ENCODE measurements at regions not wholly inside any gene's neighbourhood (a gene's known extent, or its start where the extent isn't known, plus 50 kb on each side); places are given as distances from the start of the nearest gene placed in this dataset.

GRCh38 chr11:80054582-80055165 is 613.8 kb upstream of the TENM4 start:
- no peak for DNase-seq (ENCODE audit: low spot score)

- no peak for DNase-seq (ENCODE audit: low spot score)
These were observed 607.7 kb upstream of the TENM4 start for GRCh38 chr11:80048513-80048912.

DNA sequence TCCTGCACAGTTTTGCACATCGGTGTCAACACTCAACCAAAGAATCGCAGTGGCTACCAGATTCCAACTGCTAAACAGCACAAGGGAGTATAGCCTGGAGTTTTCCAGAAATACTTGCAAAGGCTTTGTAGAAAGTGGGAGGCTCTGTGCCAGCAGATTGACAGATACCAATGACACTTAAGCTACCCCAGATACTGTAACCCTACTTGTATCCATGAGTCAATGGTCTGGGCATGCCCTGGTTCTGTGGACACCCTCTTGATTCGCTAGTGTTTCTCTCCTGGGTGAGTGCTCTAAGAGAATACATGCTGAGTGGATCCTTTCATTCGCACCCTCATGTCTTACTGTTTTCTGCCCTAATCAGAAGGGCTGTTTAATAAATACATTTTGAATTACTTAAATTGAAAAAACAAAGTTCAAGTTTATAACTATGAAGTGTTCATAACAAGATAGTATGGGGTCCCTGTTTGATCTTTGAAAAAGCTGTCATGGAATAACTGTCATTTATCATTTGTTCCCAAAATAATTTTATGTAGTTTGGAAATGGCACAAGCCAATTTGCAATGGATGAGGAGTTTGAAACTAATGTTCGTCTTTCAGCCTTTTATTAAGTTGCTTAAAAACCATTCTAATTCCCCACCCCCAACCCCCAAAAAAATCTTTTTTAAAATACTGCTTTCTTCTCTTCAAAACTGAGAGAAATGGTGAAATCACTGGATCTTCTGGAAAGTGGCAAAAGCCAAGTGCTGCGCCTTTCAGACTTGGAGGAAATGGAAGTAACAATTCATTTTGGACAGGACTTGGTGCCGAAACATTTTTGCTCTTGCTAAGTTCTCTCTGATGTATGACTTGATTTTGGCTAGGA is 600.5 kb upstream of the TENM4 start:
- no peak for DNase-seq (ENCODE audit: low spot score)

GRCh38 chr11:80034801-80035200 is 594.0 kb upstream of the TENM4 start:
- DNase-seq (ENCODE audit: low spot score): no peak

DNA sequence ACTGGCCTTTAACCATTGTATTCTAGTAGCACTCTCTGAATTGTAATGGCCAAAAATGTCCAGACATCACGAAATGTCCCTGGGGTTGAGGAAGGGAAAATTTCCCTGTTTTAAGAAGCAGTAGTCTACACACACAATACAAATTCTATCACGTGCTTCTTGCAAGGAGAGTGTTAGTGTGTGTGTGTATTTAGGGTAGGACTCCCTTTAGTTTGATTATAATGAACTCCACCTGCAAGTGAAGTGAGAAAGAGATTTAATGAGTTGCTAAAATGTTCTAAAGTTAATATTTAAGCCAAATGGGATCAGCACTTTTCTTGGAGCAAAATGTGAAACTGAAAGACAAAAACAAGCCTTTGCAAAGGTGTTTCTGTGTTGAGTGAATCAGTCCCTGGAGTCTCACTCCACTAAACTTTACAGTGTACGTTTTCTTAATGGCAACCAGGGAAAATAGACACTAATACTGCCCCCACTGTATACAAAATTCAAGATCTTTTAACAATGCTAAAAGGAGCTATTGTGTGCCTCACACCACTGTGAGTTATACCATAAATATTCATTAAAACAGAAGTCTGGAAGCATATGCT is 590.3 kb upstream of the TENM4 start:
- no peak for DNase-seq (ENCODE audit: low spot score)

DNA sequence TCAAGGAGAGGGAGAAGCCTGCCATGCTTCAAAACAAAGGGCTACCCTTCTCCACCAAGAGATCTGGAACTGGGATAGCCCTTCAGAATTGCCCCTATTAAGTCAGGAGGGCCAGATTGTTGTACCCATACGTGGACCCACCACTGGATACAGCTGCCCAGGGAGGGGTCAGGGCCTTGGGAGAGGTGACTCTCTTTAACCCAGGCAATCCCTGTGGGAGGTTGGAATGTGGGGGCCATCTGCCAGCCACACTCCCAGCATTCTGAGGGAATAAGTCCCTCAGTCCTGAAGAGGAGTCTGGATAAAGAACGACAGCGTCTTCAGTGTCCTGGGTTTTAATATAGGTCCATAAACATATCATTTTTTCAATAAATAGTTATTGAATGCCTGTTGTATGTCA is 588.2 kb upstream of the TENM4 start:
- DNase-seq (ENCODE audit: low spot score): no peak

GRCh38 chr11:80024119-80024518 is 583.3 kb upstream of the TENM4 start:
- DNase-seq (ENCODE audit: low spot score): no peak

- DNase-seq (ENCODE audit: low spot score): no peak
These were observed 582.6 kb upstream of the TENM4 start for GRCh38 chr11:80023386-80023785.

- no peak for DNase-seq (ENCODE audit: low spot score)
These were observed 569.7 kb upstream of the TENM4 start for GRCh38 chr11:80010536-80010935.

DNA sequence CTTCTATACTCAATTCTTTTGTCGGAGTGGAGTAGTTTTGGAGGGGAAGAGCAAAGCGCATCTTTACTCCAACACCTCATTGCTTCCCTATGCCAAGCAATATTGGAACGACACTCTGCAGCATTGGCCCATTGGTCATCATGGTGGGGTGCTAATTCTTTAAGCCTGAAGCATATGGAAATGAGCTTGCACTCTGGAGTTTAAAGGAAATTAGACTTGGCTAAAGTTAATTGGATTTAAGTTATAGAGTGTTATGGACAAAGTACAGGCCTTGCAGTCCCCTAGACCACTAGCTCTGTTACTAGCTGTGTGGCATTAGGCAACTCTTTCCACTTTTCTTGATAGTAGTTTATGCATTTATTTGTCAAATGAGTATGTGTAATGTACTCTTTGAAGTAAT is 568.3 kb upstream of the TENM4 start:
- no peak for DNase-seq (ENCODE audit: low spot score)

DNA sequence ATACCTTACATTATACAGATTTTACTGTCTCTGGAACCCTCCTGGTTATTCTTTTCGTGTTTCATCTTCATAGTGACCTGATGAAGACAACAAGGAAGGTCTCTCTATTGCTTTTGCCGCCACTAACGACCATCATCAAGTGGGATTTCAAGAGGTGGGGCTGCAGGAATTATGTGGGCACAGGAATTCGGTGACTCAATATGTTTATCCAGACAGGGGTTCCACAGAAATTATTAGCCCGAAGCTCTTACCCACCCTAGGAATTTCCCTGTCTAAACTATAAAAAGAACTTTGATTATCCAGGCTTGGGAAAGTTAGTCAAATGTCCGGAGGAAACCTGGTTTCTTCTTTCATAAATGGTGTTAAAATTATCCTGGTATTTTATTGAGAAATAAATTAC is 566.8 kb upstream of the TENM4 start:
- no peak for DNase-seq (ENCODE audit: low spot score)

DNA sequence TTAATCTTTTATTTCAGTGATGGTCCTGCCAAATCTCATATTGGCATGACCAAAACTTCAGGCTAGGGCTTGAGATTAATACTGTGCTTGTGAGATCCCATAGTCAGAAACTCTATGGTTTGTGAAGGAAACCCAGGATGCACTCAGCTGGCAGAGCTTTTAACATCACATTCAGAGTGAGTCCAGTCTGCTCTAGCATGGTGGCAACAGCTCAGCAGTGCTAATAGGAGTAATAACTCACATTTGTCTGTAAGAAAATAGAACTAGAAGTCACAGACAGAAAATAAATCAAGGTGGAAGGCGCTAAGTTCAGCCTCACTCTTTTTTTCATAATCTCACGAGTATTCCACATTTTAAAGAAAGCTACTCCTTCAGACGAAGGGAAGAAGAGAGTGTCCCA is 549.3 kb upstream of the TENM4 start:
- no peak for DNase-seq (ENCODE audit: low spot score)

- no peak for DNase-seq (ENCODE audit: low spot score)
These were observed 541.4 kb upstream of the TENM4 start for GRCh38 chr11:79982185-79982584.

- DNase-seq (ENCODE audit: low spot score): no peak
These were observed 540.1 kb upstream of the TENM4 start for GRCh38 chr11:79980916-79981315.

- DNase-seq (ENCODE audit: low spot score): no peak
These were observed 533.1 kb upstream of the TENM4 start for GRCh38 chr11:79973721-79974617.

DNA sequence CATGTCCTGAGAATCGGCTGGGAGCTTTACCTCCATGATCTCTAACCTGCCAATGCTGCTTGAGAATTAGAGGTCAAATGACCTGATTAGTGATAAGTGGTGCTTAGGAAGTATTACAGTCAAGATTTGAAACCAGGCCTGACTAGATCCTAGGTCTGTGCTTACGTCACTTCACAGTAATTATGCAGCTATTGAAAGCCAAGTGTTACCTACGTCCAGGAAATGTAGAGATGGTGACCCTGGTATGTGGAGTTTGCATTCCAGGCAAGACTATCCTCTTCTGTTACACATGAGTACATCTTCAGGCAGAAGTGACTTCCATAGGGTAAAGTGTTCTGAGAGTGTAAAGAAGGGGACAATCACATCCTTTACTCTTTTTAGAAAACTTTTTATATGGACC is 530.4 kb upstream of the TENM4 start:
- no peak for DNase-seq (ENCODE audit: low spot score)

GRCh38 chr11:79966592-79966991 is 525.8 kb upstream of the TENM4 start:
- DNase-seq (ENCODE audit: low spot score): no peak

GRCh38 chr11:79963856-79964645 is 523.2 kb upstream of the TENM4 start:
- no peak for DNase-seq (ENCODE audit: low spot score)

- no peak for DNase-seq (ENCODE audit: low spot score)
These were observed 519.6 kb upstream of the TENM4 start for GRCh38 chr11:79960461-79960860.

DNA sequence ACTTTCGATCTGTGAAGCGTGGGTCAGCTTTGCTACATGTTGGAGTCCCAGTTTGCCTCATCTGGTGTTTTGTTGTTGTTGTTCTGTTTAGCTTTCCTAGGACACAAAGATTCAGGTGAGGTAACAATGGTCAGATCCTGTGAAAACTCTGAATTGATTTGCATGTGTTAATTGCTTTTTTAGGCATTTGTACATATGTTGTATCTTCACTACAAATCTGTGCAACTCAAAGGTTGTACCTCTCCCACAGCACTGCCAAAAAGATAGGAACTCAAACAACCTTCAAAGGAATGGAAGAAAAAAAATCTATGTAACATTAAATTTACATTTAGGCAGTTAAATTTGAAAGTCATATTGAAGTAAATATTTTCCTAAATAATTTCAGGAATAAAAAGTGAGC is 518.5 kb upstream of the TENM4 start:
- DNase-seq (ENCODE audit: low spot score): no peak

DNA sequence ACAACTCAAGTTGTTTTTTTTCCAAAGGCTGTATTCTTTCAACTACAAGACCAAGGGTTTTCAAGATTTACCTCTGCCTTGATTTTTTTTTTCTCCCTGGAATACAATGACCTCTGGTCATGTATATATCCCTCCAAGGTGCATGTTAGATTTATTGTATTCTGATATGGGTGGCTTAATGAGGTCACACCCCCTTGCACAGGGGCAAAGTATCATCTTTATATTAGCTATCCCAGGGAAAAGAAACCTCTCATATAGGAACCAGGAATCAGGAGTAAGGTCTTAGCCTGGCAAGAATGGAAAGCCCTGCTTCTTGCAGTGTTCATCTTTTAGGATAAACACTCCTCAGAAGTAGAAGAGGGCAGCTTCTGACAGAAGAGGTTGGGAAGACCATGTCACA is 516.9 kb upstream of the TENM4 start:
- no peak for DNase-seq (ENCODE audit: low spot score)

- no peak for DNase-seq (ENCODE audit: low spot score)
These were observed 515.2 kb upstream of the TENM4 start for GRCh38 chr11:79956061-79956460.
